ENCODE measurements at regions not wholly inside any gene's neighbourhood (a gene's known extent, or its start where the extent isn't known, plus 50 kb on each side); places are given as distances from the start of the nearest gene placed in this dataset.

DNA sequence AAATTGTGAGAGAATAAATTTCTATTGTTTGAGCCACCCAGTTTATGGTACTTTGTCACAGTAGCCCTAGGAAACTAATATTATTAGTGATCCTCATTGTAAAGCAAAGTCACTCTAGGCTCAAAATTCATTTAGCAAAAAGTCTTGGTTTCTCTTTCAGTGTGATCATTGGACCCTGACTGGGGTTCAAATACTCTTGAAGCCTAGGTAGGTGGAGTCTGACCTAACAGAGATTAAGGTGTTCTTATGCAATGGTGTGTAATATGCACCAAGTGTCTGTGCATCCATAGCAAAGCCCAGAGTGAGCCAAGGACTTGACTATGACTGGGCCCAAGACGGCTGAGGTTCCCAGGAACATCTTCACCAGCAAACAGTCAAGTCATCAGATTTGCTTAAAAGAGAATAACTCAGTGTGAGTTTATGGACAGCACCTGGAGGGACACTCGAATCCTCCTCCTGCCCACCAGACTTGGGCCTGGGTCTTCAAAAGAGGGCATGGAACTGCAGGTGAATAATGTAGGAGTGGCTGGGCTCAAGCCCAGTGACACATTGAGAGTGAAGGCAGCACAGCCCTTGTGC is 51.1 kb upstream of the BCL11A start (continued):
- TF ChIP-seq ZNF366 (tag by site-specific recombination; conservative IDR thresholded peaks at IDR 0.05) (no peak), ZNF354C (tag by site-specific recombination; IDR thresholded peaks at IDR 0.05; ENCODE audit: borderline replicate concordance, low read depth) (no peak), KLF17 (tag by site-specific recombination; IDR thresholded peaks at IDR 0.05) (no peak), MYNN (tag by site-specific recombination; IDR thresholded peaks at IDR 0.05; ENCODE audit: borderline replicate concordance) (no peak), GLIS2 (tag by site-specific recombination; IDR thresholded peaks at IDR 0.05) (no peak), MEIS1 (CRISPR knock-in tag; IDR thresholded peaks at IDR 0.05; ENCODE audit: borderline replicate concordance) (no peak)
- TF ChIP-seq, protein P1, sequence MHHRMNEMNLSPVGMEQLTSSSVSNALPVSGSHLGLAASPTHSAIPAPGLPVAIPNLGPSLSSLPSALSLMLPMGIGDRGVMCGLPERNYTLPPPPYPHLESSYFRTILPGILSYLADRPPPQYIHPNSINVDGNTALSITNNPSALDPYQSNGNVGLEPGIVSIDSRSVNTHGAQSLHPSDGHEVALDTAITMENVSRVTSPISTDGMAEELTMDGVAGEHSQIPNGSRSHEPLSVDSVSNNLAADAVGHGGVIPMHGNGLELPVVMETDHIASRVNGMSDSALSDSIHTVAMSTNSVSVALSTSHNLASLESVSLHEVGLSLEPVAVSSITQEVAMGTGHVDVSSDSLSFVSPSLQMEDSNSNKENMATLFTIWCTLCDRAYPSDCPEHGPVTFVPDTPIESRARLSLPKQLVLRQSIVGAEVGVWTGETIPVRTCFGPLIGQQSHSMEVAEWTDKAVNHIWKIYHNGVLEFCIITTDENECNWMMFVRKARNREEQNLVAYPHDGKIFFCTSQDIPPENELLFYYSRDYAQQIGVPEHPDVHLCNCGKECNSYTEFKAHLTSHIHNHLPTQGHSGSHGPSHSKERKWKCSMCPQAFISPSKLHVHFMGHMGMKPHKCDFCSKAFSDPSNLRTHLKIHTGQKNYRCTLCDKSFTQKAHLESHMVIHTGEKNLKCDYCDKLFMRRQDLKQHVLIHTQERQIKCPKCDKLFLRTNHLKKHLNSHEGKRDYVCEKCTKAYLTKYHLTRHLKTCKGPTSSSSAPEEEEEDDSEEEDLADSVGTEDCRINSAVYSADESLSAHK (tag by site-specific recombination; IDR thresholded peaks at IDR 0.05): no peak
- TF ChIP-seq, protein P2, sequence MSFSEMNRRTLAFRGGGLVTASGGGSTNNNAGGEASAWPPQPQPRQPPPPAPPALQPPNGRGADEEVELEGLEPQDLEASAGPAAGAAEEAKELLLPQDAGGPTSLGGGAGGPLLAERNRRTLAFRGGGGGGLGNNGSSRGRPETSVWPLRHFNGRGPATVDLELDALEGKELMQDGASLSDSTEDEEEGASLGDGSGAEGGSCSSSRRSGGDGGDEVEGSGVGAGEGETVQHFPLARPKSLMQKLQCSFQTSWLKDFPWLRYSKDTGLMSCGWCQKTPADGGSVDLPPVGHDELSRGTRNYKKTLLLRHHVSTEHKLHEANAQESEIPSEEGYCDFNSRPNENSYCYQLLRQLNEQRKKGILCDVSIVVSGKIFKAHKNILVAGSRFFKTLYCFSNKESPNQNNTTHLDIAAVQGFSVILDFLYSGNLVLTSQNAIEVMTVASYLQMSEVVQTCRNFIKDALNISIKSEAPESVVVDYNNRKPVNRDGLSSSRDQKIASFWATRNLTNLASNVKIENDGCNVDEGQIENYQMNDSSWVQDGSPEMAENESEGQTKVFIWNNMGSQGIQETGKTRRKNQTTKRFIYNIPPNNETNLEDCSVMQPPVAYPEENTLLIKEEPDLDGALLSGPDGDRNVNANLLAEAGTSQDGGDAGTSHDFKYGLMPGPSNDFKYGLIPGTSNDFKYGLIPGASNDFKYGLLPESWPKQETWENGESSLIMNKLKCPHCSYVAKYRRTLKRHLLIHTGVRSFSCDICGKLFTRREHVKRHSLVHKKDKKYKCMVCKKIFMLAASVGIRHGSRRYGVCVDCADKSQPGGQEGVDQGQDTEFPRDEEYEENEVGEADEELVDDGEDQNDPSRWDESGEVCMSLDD (tag by site-specific recombination; IDR thresholded peaks at IDR 0.05): no peak

GRCh38 chr2:60605866-60606265 is 52.4 kb upstream of the BCL11A start:
- Histone ChIP-seq H3K4me1 (ENCODE audit: control insufficient read depth, insufficient read depth, low read length) (peaks cover 6% of the 10 kb centered on the region; the same call in 1 of the 2 replicates), H3K36me3 (ENCODE audit: control insufficient read depth in 2 of 2, insufficient read depth in 1 of 2, low read length in 2 of 2) (no peaks in the 10 kb centered on the region), H3K4me3 (ENCODE audit: low read depth, low read length) (no peak overlapping the region), H3K27ac (ENCODE audit: extremely low read depth, low read depth, low read length) (no peak overlapping the region), H3K9me3 (ENCODE audit: control insufficient read depth, insufficient read depth, low read depth, low read length) (no peaks in the 10 kb centered on the region)
- ChIA-PET POLR2A (no interaction called here), CTCF (interaction anchor here (0.9 to 1.3 kb wide), 2 partner anchors 37 to 69 kb away, joined by 4 to 6 read pairs; no protein-coding TSS in a partner anchor)
- TF ChIP-seq ZNF426 (tag by site-specific recombination; IDR thresholded peaks at IDR 0.05) (no peak), ZNF223 (tag by site-specific recombination; IDR thresholded peaks at IDR 0.05) (no peak), ZNF10 (tag by site-specific recombination; IDR thresholded peaks at IDR 0.05) (no peak), ZNF791 (tag by site-specific recombination; IDR thresholded peaks at IDR 0.05) (no peak), ZFP37 (tag by site-specific recombination; IDR thresholded peaks at IDR 0.05) (no peak), ZNF202 (tag by site-specific recombination; IDR thresholded peaks at IDR 0.05; ENCODE audit: borderline replicate concordance) (no peak), ZNF341 (tag by site-specific recombination; IDR thresholded peaks at IDR 0.05; ENCODE audit: low read depth) (no peak), ZNF707 (tag by site-specific recombination; IDR thresholded peaks at IDR 0.05) (no peak), ZNF768 (tag by site-specific recombination; IDR thresholded peaks at IDR 0.05) (no peak), HOXC10 (CRISPR knock-in tag; IDR thresholded peaks at IDR 0.05) (no peak), ZNF169 (tag by site-specific recombination; IDR thresholded peaks at IDR 0.05) (no peak), ZSCAN16 (tag by site-specific recombination; IDR thresholded peaks at IDR 0.05) (no peak), ZNF16 (tag by site-specific recombination; IDR thresholded peaks at IDR 0.05; ENCODE audit: low read depth) (no peak), TCF7L2 (IDR thresholded peaks at IDR 0.05; ENCODE audit: borderline replicate concordance, low read depth, low read length) (no peak), KLF9 (tag by site-specific recombination; IDR thresholded peaks at IDR 0.05; ENCODE audit: low read depth) (no peak), ZNF473 (tag by site-specific recombination; IDR thresholded peaks at IDR 0.05) (no peak), ZNF701 (tag by site-specific recombination; IDR thresholded peaks at IDR 0.05) (no peak)
- TF ChIP-seq, protein P3, sequence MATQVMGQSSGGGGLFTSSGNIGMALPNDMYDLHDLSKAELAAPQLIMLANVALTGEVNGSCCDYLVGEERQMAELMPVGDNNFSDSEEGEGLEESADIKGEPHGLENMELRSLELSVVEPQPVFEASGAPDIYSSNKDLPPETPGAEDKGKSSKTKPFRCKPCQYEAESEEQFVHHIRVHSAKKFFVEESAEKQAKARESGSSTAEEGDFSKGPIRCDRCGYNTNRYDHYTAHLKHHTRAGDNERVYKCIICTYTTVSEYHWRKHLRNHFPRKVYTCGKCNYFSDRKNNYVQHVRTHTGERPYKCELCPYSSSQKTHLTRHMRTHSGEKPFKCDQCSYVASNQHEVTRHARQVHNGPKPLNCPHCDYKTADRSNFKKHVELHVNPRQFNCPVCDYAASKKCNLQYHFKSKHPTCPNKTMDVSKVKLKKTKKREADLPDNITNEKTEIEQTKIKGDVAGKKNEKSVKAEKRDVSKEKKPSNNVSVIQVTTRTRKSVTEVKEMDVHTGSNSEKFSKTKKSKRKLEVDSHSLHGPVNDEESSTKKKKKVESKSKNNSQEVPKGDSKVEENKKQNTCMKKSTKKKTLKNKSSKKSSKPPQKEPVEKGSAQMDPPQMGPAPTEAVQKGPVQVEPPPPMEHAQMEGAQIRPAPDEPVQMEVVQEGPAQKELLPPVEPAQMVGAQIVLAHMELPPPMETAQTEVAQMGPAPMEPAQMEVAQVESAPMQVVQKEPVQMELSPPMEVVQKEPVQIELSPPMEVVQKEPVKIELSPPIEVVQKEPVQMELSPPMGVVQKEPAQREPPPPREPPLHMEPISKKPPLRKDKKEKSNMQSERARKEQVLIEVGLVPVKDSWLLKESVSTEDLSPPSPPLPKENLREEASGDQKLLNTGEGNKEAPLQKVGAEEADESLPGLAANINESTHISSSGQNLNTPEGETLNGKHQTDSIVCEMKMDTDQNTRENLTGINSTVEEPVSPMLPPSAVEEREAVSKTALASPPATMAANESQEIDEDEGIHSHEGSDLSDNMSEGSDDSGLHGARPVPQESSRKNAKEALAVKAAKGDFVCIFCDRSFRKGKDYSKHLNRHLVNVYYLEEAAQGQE (tag by site-specific recombination; IDR thresholded peaks at IDR 0.05): no peak

Data from HEK293 (cell line).